K562 (cell line): ENCODE measurements at regions not wholly inside any gene's neighbourhood (a gene's known extent, or its start where the extent isn't known, plus 50 kb on each side); places are given as distances from the start of the nearest gene placed in this dataset.

Experiments used
- MGA ChIP-seq: fragments of 450-650 bp; IDR thresholded peaks from 2 replicates; pipeline ENCODE4 v1.6.1; 2016; ENCODE audit warnings: mild to moderate bottlenecking, moderate library complexity

GRCh38 chr6:90456997-90457866 is 129.6 kb downstream of the MAP3K7 start (continued):
- peak; percentile 84 for TF ChIP-seq MGA
- TF ChIP-seq, all 486 proteins: peak for 89; not testable (repeated sequence) for 397
